Spleen (tissue), 11 donors: ENCODE measurements at regions not wholly inside any gene's neighbourhood (a gene's known extent, or its start where the extent isn't known, plus 50 kb on each side); places are given as distances from the start of the nearest gene placed in this dataset.

Experiments used
- DNase-seq: peaks from one replicate; pipeline ENCODE4 v3.0.0-alpha.2; 2020
- H3K27ac ChIP-seq, 8 donors: fragments of 200-600 bp; sonication (generic) in 7 of 8; 1 replicate in 4 of 8; 2 replicates in 4 of 8; pipeline versions ENCODE4 v1.5.0 to v1.8.0; 2016 to 2021; ENCODE audit warnings: inconsistent platforms in 4 of 8, mild to moderate bottlenecking in 4 of 8, moderate library complexity in 1 of 8
- H3K27me3 ChIP-seq, 7 donors: fragments of 200-600 bp; sonication (generic) in 6 of 7; replicated peaks in 1 of 7; 1 replicate in 4 of 7; 2 replicates in 3 of 7; pipeline versions ENCODE4 v1.5.0 to v1.8.0; 2016 to 2021; ENCODE audit warnings: inconsistent platforms in 3 of 7, mild to moderate bottlenecking in 1 of 7
- H3K36me3 ChIP-seq, 6 donors: fragments of 200-600 bp; sonication (generic) in 5 of 6; 1 replicate in 4 of 6; 2 replicates in 2 of 6; pipeline versions ENCODE4 v1.5.0 to v1.8.0; 2016 to 2021; ENCODE audit warnings: inconsistent platforms in 2 of 6
- H3K4me1 ChIP-seq, 6 donors: fragments of 200-600 bp; sonication (generic) in 5 of 6; 1 replicate in 3 of 6; 2 replicates in 3 of 6; pipeline versions ENCODE4 v1.5.0 to v1.8.0; 2016 to 2021; ENCODE audit warnings: inconsistent platforms in 3 of 6
- H3K4me3 ChIP-seq, 8 donors: fragments of 200-600 bp; sonication (generic) in 7 of 8; 1 replicate in 4 of 8; 2 replicates in 4 of 8; pipeline versions ENCODE4 v1.5.0 to v1.8.0; 2016 to 2021; ENCODE audit warnings: inconsistent platforms in 4 of 8, mild to moderate bottlenecking in 4 of 8, moderate library complexity in 2 of 8
- H3K9me3 ChIP-seq, 8 donors: fragments of 200-600 bp; sonication (generic) in 7 of 8; 1 replicate in 4 of 8; 2 replicates in 4 of 8; pipeline versions ENCODE4 v1.5.0 to v1.8.0; 2016 to 2021; ENCODE audit warnings: inconsistent platforms in 4 of 8
- CTCF ChIP-seq, 11 experiments: fragments of 200-600 bp in 7 of 11; fragments of 450-650 bp in 4 of 11; sonication (generic) in 4 of 11; IDR thresholded peaks in 8 of 11; conservative IDR thresholded peaks in 3 of 11; 1 replicate in 7 of 11; 2 replicates in 4 of 11; pipeline versions ENCODE4 v1.4.0 to v1.8.0; 2016 to 2021; ENCODE audit warnings: antibody characterized with exemption in 11 of 11, inconsistent platforms in 4 of 11, mild to moderate bottlenecking in 1 of 11
- POLR2A ChIP-seq, 3 donors: fragments of 450-650 bp; IDR thresholded peaks; one replicate each; pipeline ENCODE4 v1.5.1; 2017; ENCODE audit warnings: antibody characterized with exemption in 3 of 3, mild to moderate bottlenecking in 1 of 3
- POLR2AphosphoS5 ChIP-seq, 3 donors: sonication (generic); formaldehyde crosslinking; IDR thresholded peaks; one replicate each; pipeline ENCODE4 v1.5.1; 2017; ENCODE audit warnings: antibody characterized with exemption in 3 of 3
- WGBS, 5 donors: extraction: QIAGEN DNeasy Blood & Tissue Kit in 3 of 5; methylation state at CpG; one replicate each; pipeline versions ENCODE4 v1.1.5 to v1.1.7; 2013 to 2018; 5-methylcytosine and 5-hydroxymethylcytosine counted together
- intact Hi-C: fragments of 100-400 bp; cut with DNase I; formaldehyde crosslinking; loops from one replicate; pipeline ENCODE4 v1.15.0; 2023; ENCODE audit warnings: low total_unique reads
- donor health status: healthy with polysubstance abuse.
- donor health status: DM: no; HTN: no; CAD: no; lungs with moderate emphysema.
- donor health status: DM: no; HTN: no; CAD: no.
- donor health status: Bipolar disorder and iron deficiency.
- donor health status: healthy.
- donor health status: DM: no; HTN: no; CAD: no.
- donor health status: DM: yes; HTN: yes; CAD: no.

GRCh38 chr21:29475329-29475728 lies 176.6 kb downstream of the BACH1 start:
- H3K4me3 ChIP-seq, result no peak overlapping the region
- H3K36me3 ChIP-seq, result no peaks in the 10 kb centered on the region
- WGBS, 5 donors, result 89 to 100% (median 96%) methylated on average over 2 of the region's 2 CpGs
- TF ChIP-seq POLR2AphosphoS5 (IDR thresholded peaks at IDR 0.05) (no peak), POLR2A (IDR thresholded peaks at IDR 0.05) (no peak), CTCF (IDR thresholded peaks at IDR 0.05 in 8 of 11, conservative IDR thresholded peaks at IDR 0.05 in 3 of 11) (no peak)
- peaks cover 0 to 11% (median 1%) of the 10 kb centered on the region in 6 donors for H3K4me1 ChIP-seq
- no peak overlapping the region for H3K27ac ChIP-seq
- no peaks in the 10 kb centered on the region for H3K27me3 ChIP-seq
- intact Hi-C loops, result loop anchor here (5.0 kb wide), 1 partner anchor 372 kb away; no protein-coding TSS in a partner anchor
- peaks cover 0 to 5% (median 0%) of the 10 kb centered on the region in 8 donors for H3K9me3 ChIP-seq
- DNase-seq, result no peak

GRCh38 chr21:29477347-29477746 lies 178.6 kb downstream of the BACH1 start:
- H3K27ac ChIP-seq, result no peak overlapping the region

GRCh38 chr21:29477941-29478340 lies 179.2 kb downstream of the BACH1 start:
- intact Hi-C loops, result loop anchor here (5.0 kb wide), 1 partner anchor 369 kb away; no protein-coding TSS in a partner anchor
- H3K27me3 ChIP-seq, result no peaks in the 10 kb centered on the region
- peaks cover 0 to 11% (median 1%) of the 10 kb centered on the region in 6 donors for H3K4me1 ChIP-seq
- no peak for TF ChIP-seq CTCF (IDR thresholded peaks at IDR 0.05 in 8 of 11, conservative IDR thresholded peaks at IDR 0.05 in 3 of 11)
- no peak for TF ChIP-seq POLR2A (IDR thresholded peaks at IDR 0.05)
- TF ChIP-seq POLR2AphosphoS5 (IDR thresholded peaks at IDR 0.05), result no peak
- peaks cover 0 to 5% (median 0%) of the 10 kb centered on the region in 8 donors for H3K9me3 ChIP-seq
- DNase-seq, result no peak
- H3K36me3 ChIP-seq, result no peaks in the 10 kb centered on the region
- WGBS, 5 donors, result 82 to 88% (median 85%) methylated on average over 5 of the region's 5 CpGs
- no peak overlapping the region for H3K4me3 ChIP-seq
- no peak overlapping the region for H3K27ac ChIP-seq

More at GRCh38 chr21:29477347-29477746, 178.6 kb downstream of the BACH1 start:
- no peaks in the 10 kb centered on the region for H3K36me3 ChIP-seq
- TF ChIP-seq POLR2A (IDR thresholded peaks at IDR 0.05), result no peak
- TF ChIP-seq POLR2AphosphoS5 (IDR thresholded peaks at IDR 0.05), result no peak
- no peak for TF ChIP-seq CTCF (IDR thresholded peaks at IDR 0.05 in 8 of 11, conservative IDR thresholded peaks at IDR 0.05 in 3 of 11)
- WGBS, 5 donors, result 89 to 95% (median 92%) methylated on average over 5 of the region's 5 CpGs
- H3K27me3 ChIP-seq, result no peaks in the 10 kb centered on the region
- no peak for DNase-seq
- H3K9me3 ChIP-seq, result peaks cover 0 to 5% (median 0%) of the 10 kb centered on the region in 8 donors
- intact Hi-C loops, result loop anchor here (5.0 kb wide), 1 partner anchor 370 kb away; no protein-coding TSS in a partner anchor
- H3K4me3 ChIP-seq, result no peak overlapping the region
- H3K4me1 ChIP-seq, result peaks cover 0 to 11% (median 1%) of the 10 kb centered on the region in 6 donors

GRCh38 chr21:29481081-29481480 lies 182.4 kb downstream of the BACH1 start:
- intact Hi-C loops, result loop anchor here (10.0 kb wide), 1 partner anchor 154 kb away; no protein-coding TSS in a partner anchor
- TF ChIP-seq POLR2A (IDR thresholded peaks at IDR 0.05), result no peak
- TF ChIP-seq POLR2AphosphoS5 (IDR thresholded peaks at IDR 0.05), result no peak
- TF ChIP-seq CTCF (IDR thresholded peaks at IDR 0.05 in 8 of 11, conservative IDR thresholded peaks at IDR 0.05 in 3 of 11), result no peak
- Histone ChIP-seq H3K9me3 (peaks cover 0 to 9% (median 3%) of the 10 kb centered on the region in 8 donors), H3K36me3 (no peaks in the 10 kb centered on the region), H3K4me1 (peaks cover 0 to 11% (median 1%) of the 10 kb centered on the region in 6 donors), H3K4me3 (no peak overlapping the region), H3K27ac (no peak overlapping the region), H3K27me3 (no peaks in the 10 kb centered on the region)
- 89 to 98% (median 96%) methylated on average over 5 of the region's 5 CpGs for WGBS, 5 donors
- no peak for DNase-seq
